ENCODE measurements at regions not wholly inside any gene's neighbourhood (a gene's known extent, or its start where the extent isn't known, plus 50 kb on each side); places are given as distances from the start of the nearest gene placed in this dataset.

GRCh38 chr3:70531838-70532489 is 219.5 kb upstream of the MDFIC2 start:
- TF ChIP-seq CTCF (IDR thresholded peaks at IDR 0.05): no peak
- TF ChIP-seq POLR2A (IDR thresholded peaks at IDR 0.05): no peak
